ENCODE measurements at regions not wholly inside any gene's neighbourhood (a gene's known extent, or its start where the extent isn't known, plus 50 kb on each side); places are given as distances from the start of the nearest gene placed in this dataset.

- TF ChIP-seq SALL2 (tag by site-specific recombination; IDR thresholded peaks at IDR 0.05; ENCODE audit: borderline replicate concordance) (no peak), ZNF433 (tag by site-specific recombination; IDR thresholded peaks at IDR 0.05; ENCODE audit: low read depth) (no peak), PRDM6 (tag by site-specific recombination; IDR thresholded peaks at IDR 0.05) (no peak), ZXDB (tag by site-specific recombination; IDR thresholded peaks at IDR 0.05) (no peak), ZNF792 (tag by site-specific recombination; IDR thresholded peaks at IDR 0.05) (no peak), ZNF658 (tag by site-specific recombination; IDR thresholded peaks at IDR 0.05) (no peak)
- TF ChIP-seq, protein P1, sequence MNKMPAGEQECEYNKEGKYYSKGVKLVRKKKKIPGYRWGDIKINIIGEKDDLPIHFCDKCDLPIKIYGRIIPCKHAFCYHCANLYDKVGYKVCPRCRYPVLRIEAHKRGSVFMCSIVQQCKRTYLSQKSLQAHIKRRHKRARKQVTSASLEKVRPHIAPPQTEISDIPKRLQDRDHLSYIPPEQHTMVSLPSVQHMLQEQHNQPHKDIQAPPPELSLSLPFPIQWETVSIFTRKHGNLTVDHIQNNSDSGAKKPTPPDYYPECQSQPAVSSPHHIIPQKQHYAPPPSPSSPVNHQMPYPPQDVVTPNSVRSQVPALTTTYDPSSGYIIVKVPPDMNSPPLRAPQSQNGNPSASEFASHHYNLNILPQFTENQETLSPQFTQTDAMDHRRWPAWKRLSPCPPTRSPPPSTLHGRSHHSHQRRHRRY (tag by site-specific recombination; IDR thresholded peaks at IDR 0.05) = no peak
These were observed 610.2 kb downstream of the ZEB2 start (continued) for GRCh38 chr2:143909577-143910353.

- CTCF ChIA-PET = no interaction called here
- Histone ChIP-seq H3K4me3 (ENCODE audit: low read depth, low read length) (no peak overlapping the region), H3K27ac (ENCODE audit: extremely low read depth, low read depth, low read length) (no peak overlapping the region), H3K36me3 (ENCODE audit: control insufficient read depth in 2 of 2, insufficient read depth in 1 of 2, low read length in 2 of 2) (no peaks in the 10 kb centered on the region), H3K9me3 (ENCODE audit: control insufficient read depth, insufficient read depth, low read depth, low read length) (no peaks in the 10 kb centered on the region), H3K4me1 (ENCODE audit: control insufficient read depth, insufficient read depth, low read length) (no peaks in the 10 kb centered on the region)
- no peak for TF ChIP-seq GLIS1 (tag by site-specific recombination; IDR thresholded peaks at IDR 0.05)
- no peak for TF ChIP-seq PRDM2 (tag by site-specific recombination; IDR thresholded peaks at IDR 0.05; ENCODE audit: borderline replicate concordance)
- no peak for TF ChIP-seq HOXC10 (CRISPR knock-in tag; IDR thresholded peaks at IDR 0.05)
- TF ChIP-seq ZNF513 (tag by site-specific recombination; IDR thresholded peaks at IDR 0.05) = no peak
- TF ChIP-seq ZNF707 (tag by site-specific recombination; IDR thresholded peaks at IDR 0.05) = no peak
- no peak for TF ChIP-seq ZNF514 (tag by site-specific recombination; IDR thresholded peaks at IDR 0.05)
- TF ChIP-seq ZNF544 (tag by site-specific recombination; IDR thresholded peaks at IDR 0.05) = no peak
- TF ChIP-seq ZNF639 (tag by site-specific recombination; IDR thresholded peaks at IDR 0.05) = no peak
- no peak for TF ChIP-seq ZFP37 (tag by site-specific recombination; IDR thresholded peaks at IDR 0.05)
- no peak for TF ChIP-seq SETDB1 (IDR thresholded peaks at IDR 0.05; ENCODE audit: insufficient read length, low read length)
- TF ChIP-seq ZNF10 (tag by site-specific recombination; IDR thresholded peaks at IDR 0.05) = no peak
- TF ChIP-seq ZBTB21 (tag by site-specific recombination; IDR thresholded peaks at IDR 0.05) = no peak
- no peak for TF ChIP-seq SALL2 (tag by site-specific recombination; IDR thresholded peaks at IDR 0.05; ENCODE audit: borderline replicate concordance)
- no peak for TF ChIP-seq ZNF561 (tag by site-specific recombination; IDR thresholded peaks at IDR 0.05; ENCODE audit: borderline replicate concordance)
- TF ChIP-seq SP2 (tag by site-specific recombination; IDR thresholded peaks at IDR 0.05) = no peak
- TF ChIP-seq KLF16 (tag by site-specific recombination; IDR thresholded peaks at IDR 0.05) = no peak
- POLR2A ChIA-PET = no interaction called here
These were observed 611.1 kb downstream of the ZEB2 start for GRCh38 chr2:143908843-143909242.
